ENCODE measurements at regions not wholly inside any gene's neighbourhood (a gene's known extent, or its start where the extent isn't known, plus 50 kb on each side); places are given as distances from the start of the nearest gene placed in this dataset.

DNA sequence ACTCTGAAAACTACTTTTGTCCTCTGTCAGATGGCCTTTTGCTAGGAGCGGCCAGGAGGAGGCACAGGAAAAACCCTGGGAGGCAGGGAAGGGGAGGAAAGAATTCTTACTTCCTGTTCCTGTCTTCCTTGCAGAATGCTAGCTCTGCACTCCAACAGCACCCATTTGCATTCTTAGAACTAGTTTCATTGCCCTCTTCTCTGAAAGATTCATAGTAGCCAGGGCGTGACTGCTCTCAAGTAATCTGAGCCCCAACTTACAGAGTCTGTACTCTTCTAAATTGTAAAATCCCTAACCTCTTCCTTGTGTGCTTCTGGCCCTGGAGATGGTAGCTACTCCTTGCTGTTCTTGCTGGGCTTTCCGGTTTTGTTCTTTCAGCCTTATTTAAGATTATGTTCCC lies 75.3 kb upstream of the STEAP1 start:
- H3K4me3 ChIP-seq: no peak overlapping the region
- no peaks in the 10 kb centered on the region for H3K27me3 ChIP-seq
- no peaks in the 10 kb centered on the region for H3K36me3 ChIP-seq
- intact Hi-C loops (cut with DNase I; ENCODE audit: low total_unique reads): no loop called here
- H3K9me3 ChIP-seq: no peaks in the 10 kb centered on the region
- H3K4me1 ChIP-seq: no peaks in the 10 kb centered on the region
- TF ChIP-seq, protein P1, sequence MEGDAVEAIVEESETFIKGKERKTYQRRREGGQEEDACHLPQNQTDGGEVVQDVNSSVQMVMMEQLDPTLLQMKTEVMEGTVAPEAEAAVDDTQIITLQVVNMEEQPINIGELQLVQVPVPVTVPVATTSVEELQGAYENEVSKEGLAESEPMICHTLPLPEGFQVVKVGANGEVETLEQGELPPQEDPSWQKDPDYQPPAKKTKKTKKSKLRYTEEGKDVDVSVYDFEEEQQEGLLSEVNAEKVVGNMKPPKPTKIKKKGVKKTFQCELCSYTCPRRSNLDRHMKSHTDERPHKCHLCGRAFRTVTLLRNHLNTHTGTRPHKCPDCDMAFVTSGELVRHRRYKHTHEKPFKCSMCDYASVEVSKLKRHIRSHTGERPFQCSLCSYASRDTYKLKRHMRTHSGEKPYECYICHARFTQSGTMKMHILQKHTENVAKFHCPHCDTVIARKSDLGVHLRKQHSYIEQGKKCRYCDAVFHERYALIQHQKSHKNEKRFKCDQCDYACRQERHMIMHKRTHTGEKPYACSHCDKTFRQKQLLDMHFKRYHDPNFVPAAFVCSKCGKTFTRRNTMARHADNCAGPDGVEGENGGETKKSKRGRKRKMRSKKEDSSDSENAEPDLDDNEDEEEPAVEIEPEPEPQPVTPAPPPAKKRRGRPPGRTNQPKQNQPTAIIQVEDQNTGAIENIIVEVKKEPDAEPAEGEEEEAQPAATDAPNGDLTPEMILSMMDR (IDR thresholded peaks at IDR 0.05): no peak
- no peak for DNase-seq
- H3K27ac ChIP-seq: no peak overlapping the region

DNA sequence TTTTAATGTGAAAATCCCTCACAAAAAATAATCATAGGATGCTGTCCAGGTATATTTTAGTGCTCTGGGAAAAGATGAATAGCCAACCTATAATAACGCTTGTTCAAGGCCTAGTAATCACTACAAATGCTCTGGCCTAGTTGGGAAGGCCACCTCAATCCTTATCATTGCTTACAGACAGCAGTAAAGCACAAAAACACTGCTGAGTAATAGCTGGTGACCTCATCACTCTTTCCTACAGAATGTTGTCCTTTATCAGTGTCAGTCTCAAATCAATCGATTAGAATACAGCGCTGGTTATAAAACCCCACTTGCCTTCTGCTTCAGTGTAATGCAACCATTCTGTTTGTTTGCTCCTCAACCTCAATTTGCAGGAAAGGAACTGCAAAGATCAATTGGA lies 72.6 kb upstream of the STEAP1 start:
- intact Hi-C loops (cut with DNase I; ENCODE audit: low total_unique reads): no loop called here
- H3K27ac ChIP-seq: no peak overlapping the region
- TF ChIP-seq, protein P1 (IDR thresholded peaks at IDR 0.05): no peak
- no peaks in the 10 kb centered on the region for H3K9me3 ChIP-seq
- H3K27me3 ChIP-seq: no peaks in the 10 kb centered on the region
- no peaks in the 10 kb centered on the region for H3K4me1 ChIP-seq
- no peaks in the 10 kb centered on the region for H3K36me3 ChIP-seq
- H3K4me3 ChIP-seq: no peak overlapping the region
- DNase-seq: no peak

DNA sequence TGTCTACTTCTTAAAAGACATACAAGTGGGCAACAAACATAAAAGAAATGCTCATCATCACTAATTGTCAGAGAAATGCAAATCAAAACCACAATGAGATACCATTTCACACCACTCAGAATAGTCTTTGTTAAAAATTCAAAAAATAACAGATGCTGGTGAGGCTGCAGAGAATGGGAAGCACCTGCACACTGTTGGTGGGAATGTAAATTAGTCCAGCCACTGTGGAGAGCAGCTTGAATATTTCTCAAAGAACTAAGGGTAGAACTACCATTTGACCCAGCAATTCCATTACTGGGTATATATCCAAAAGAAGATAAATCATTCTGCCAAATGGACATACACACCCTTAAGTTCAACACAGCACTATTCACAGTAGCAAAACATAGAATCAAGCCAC lies 61.8 kb upstream of the STEAP1 start:
- H3K27me3 ChIP-seq: no peaks in the 10 kb centered on the region
- H3K27ac ChIP-seq: no peak overlapping the region
- H3K9me3 ChIP-seq: no peaks in the 10 kb centered on the region
- no peak overlapping the region for H3K4me3 ChIP-seq
- intact Hi-C loops (cut with DNase I; ENCODE audit: low total_unique reads): no loop called here
- TF ChIP-seq, protein P1 (IDR thresholded peaks at IDR 0.05): no peak
- H3K4me1 ChIP-seq: no peaks in the 10 kb centered on the region
- DNase-seq: no peak
- no peaks in the 10 kb centered on the region for H3K36me3 ChIP-seq

DNA sequence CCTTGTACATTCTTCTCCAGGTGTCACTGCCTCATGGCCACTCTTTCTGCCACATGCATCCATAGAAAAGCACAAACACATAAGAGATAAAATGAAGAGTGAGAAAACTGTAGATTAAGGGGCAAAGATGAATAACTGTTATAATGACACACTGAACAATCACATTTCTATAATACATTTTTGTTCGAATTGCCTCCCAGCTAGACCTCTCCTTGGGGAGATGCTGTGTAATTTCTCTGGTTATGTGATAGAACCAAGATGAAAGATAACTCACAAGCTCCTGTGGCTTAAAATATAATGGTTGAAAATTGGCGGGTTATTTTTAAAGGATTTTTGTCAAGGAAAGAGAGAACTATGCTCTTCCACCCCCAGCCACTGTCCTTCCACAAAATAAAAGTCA lies 60.2 kb upstream of the STEAP1 start:
- Histone ChIP-seq H3K4me3 (no peak overlapping the region), H3K36me3 (no peaks in the 10 kb centered on the region), H3K4me1 (no peaks in the 10 kb centered on the region), H3K27me3 (no peaks in the 10 kb centered on the region), H3K9me3 (no peaks in the 10 kb centered on the region), H3K27ac (no peak overlapping the region)
- TF ChIP-seq, protein P1 (IDR thresholded peaks at IDR 0.05): no peak
- intact Hi-C loops (cut with DNase I; ENCODE audit: low total_unique reads): no loop called here
- no peak for DNase-seq

Measured in tibial artery (tissue), 4 donors.